ENCODE measurements at regions not wholly inside any gene's neighbourhood (a gene's known extent, or its start where the extent isn't known, plus 50 kb on each side); places are given as distances from the start of the nearest gene placed in this dataset.
"Not testable (repeated sequence)": the region's sequence is repeated elsewhere in the genome, so short reads cannot be mapped to it uniquely, and the experiment has no call there.

GRCh38 chr7:136389933-136390332 lies 412.8 kb upstream of the MTPN start:
- Histone ChIP-seq H2AFZ (ENCODE audit: low read length) (no peak overlapping the region), H3K4me3 (ENCODE audit: low read length) (no peak overlapping the region), H3F3A (ENCODE audit: low read length, unreplicated experiment) (no peaks in the 10 kb centered on the region), H3K4me2 (ENCODE audit: low read length) (no peak overlapping the region), H3K27ac (ENCODE audit: low read length) (no peak overlapping the region), H3K9ac (ENCODE audit: low read length) (no peak overlapping the region), H3K79me2 (ENCODE audit: low read length) (no peaks in the 10 kb centered on the region), H3K4me1 (ENCODE audit: insufficient read depth, low read length) (no peaks in the 10 kb centered on the region), H3K36me3 (ENCODE audit: low read depth, low read length) (no peaks in the 10 kb centered on the region), H3K27me3 (ENCODE audit: low read length) (no peaks in the 10 kb centered on the region), H4K20me1 (ENCODE audit: low read length) (no peaks in the 10 kb centered on the region), H3K9me3 (ENCODE audit: low read length) (no peaks in the 10 kb centered on the region), H3K9me2 (replicated peaks; ENCODE audit: low read length) (no peaks in the 10 kb centered on the region)
- BruUV-seq (replicated peaks) = no TSS peak
- no peak for ATAC-seq
- DNase-seq = no peak
- ChIA-PET CTCF (no interaction called here), POLR2A (ENCODE audit: unreplicated experiment) (no interaction called here)
- TF ChIP-seq EZH2phosphoT487 (IDR thresholded peaks at IDR 0.05; ENCODE audit: borderline replicate concordance, low read length) (no peak), EZH2 (IDR thresholded peaks at IDR 0.05; ENCODE audit: low read length, unreplicated experiment) (no peak), CTCF (conservative IDR thresholded peaks at IDR 0.05; ENCODE audit: low read depth, low read length) (no peak)
- intact Hi-C loops (cut with micrococcal nuclease) = no loop called here

DNA sequence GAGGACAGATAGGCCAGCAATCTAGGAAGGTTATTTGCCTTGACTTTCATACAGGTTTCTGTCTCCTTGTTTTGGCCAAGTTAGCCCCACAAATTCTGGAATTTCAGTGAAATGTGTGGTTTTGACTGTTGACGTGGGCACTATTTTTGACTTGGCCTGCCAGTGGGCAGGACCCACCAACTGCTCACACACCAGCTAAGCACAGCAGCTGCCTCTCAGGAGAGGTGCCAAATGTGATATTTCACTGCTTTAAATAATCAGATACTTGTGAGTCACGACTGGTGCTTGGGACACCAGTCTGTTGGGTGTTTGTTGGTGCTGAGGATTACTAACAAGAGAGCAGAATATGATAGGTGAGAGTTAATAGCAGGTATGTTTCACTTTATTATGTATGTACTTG lies 409.7 kb upstream of the MTPN start:
- POLR2A ChIA-PET (ENCODE audit: unreplicated experiment) = no interaction called here
- DNase-seq = no peak
- no TSS peak for BruUV-seq (replicated peaks)
- Histone ChIP-seq H3K4me2 (ENCODE audit: low read length) (no peak overlapping the region), H3K9me2 (replicated peaks; ENCODE audit: low read length) (no peaks in the 10 kb centered on the region), H3K79me2 (ENCODE audit: low read length) (no peaks in the 10 kb centered on the region), H3K9ac (ENCODE audit: low read length) (no peak overlapping the region), H3K27ac (ENCODE audit: low read length) (no peak overlapping the region), H3K4me3 (ENCODE audit: low read length) (no peak overlapping the region), H3F3A (ENCODE audit: low read length, unreplicated experiment) (no peaks in the 10 kb centered on the region), H4K20me1 (ENCODE audit: low read length) (no peaks in the 10 kb centered on the region), H2AFZ (ENCODE audit: low read length) (no peak overlapping the region), H3K36me3 (ENCODE audit: low read depth, low read length) (no peaks in the 10 kb centered on the region), H3K4me1 (ENCODE audit: insufficient read depth, low read length) (no peaks in the 10 kb centered on the region), H3K27me3 (ENCODE audit: low read length) (0 out of 2 replicates have a peak, but pooled peaks cover 4% of the 10 kb centered on the region), H3K9me3 (ENCODE audit: low read length) (no peaks in the 10 kb centered on the region)
- TF ChIP-seq EZH2phosphoT487 (IDR thresholded peaks at IDR 0.05; ENCODE audit: borderline replicate concordance, low read length) (no peak), EZH2 (IDR thresholded peaks at IDR 0.05; ENCODE audit: low read length, unreplicated experiment) (no peak), CTCF (conservative IDR thresholded peaks at IDR 0.05; ENCODE audit: low read depth, low read length) (no peak)
- CTCF ChIA-PET = no interaction called here
- ATAC-seq = no peak
- intact Hi-C loops (cut with micrococcal nuclease) = no loop called here

GRCh38 chr7:136371409-136371808 lies 394.2 kb upstream of the MTPN start:
- H3K79me2 ChIP-seq (ENCODE audit: low read length); H3K4me1 ChIP-seq (ENCODE audit: insufficient read depth, low read length); H3K27me3 ChIP-seq (ENCODE audit: low read length); H3F3A ChIP-seq (ENCODE audit: low read length, unreplicated experiment); H3K36me3 ChIP-seq (ENCODE audit: low read depth, low read length); BruUV-seq (replicated peaks); DNase-seq; H3K9me2 ChIP-seq (replicated peaks; ENCODE audit: low read length); intact Hi-C loops (cut with micrococcal nuclease); H4K20me1 ChIP-seq (ENCODE audit: low read length); H3K4me2 ChIP-seq (ENCODE audit: low read length); ATAC-seq; H3K27ac ChIP-seq (ENCODE audit: low read length); H3K9me3 ChIP-seq (ENCODE audit: low read length); POLR2A ChIA-PET (ENCODE audit: unreplicated experiment); H3K9ac ChIP-seq (ENCODE audit: low read length); CTCF ChIA-PET; H3K4me3 ChIP-seq (ENCODE audit: low read length); H2AFZ ChIP-seq (ENCODE audit: low read length): not testable (repeated sequence)
